Glutamatergic neuron (in vitro differentiated cells): ENCODE measurements at regions not wholly inside any gene's neighbourhood (a gene's known extent, or its start where the extent isn't known, plus 50 kb on each side); places are given as distances from the start of the nearest gene placed in this dataset.

Source experiments
- DNase-seq: peaks from one replicate; pipeline ENCODE4 v3.0.0; 2022
- H3K27ac Mint-ChIP-seq: one replicate; pipeline ENCODE4 v1.8.0; 2020; ENCODE audit warnings: mild to moderate bottlenecking, mixed read lengths, inconsistent platforms; ENCODE audit not compliant: unreplicated experiment
- H3K27me3 Mint-ChIP-seq: one replicate; pipeline ENCODE4 v1.8.0; 2020; ENCODE audit warnings: mild to moderate bottlenecking, moderate library complexity, mixed read lengths, inconsistent platforms; ENCODE audit not compliant: unreplicated experiment
- H3K36me3 Mint-ChIP-seq: one replicate; pipeline ENCODE4 v1.8.0; 2020; ENCODE audit warnings: mild to moderate bottlenecking, mixed read lengths, inconsistent platforms; ENCODE audit not compliant: unreplicated experiment
- H3K4me1 Mint-ChIP-seq: one replicate; pipeline ENCODE4 v1.8.0; 2020; ENCODE audit warnings: mild to moderate bottlenecking, low read depth, mixed read lengths, inconsistent platforms; ENCODE audit not compliant: unreplicated experiment
- H3K4me3 Mint-ChIP-seq: one replicate; pipeline ENCODE4 v1.8.0; 2020; ENCODE audit warnings: mild to moderate bottlenecking, mixed read lengths, inconsistent platforms; ENCODE audit not compliant: unreplicated experiment
- H3K9me3 Mint-ChIP-seq: one replicate; pipeline ENCODE4 v1.8.0; 2020; ENCODE audit warnings: mild to moderate bottlenecking, moderate library complexity, mixed read lengths, inconsistent platforms; ENCODE audit not compliant: unreplicated experiment
- TF ChIP-seq, protein P1 (sequence below): fragments of 200-600 bp; sonication (generic); IDR thresholded peaks from one replicate; pipeline ENCODE4 v1.5.0; 2021; ENCODE audit not compliant: partially characterized antibody, unreplicated experiment

DNA sequence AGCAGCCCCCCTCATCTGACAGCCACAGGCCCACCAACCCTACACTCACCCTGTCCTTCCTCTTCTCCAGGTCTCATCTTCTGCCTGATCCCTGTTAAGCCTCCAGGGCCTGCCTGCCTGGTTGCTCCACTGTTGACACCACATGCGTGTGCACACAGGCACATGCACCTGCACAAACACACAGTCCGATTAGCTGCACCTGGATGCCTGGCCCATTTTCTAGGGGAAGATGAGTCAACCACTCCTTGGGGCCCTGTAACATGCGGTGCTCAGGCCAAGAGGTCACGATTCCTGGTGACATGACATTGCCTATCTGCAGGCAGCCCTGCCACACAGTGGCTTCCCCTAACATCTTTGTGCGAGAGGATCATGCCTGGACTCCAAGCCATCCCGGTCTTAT, 498.4 kb downstream of the BCOR start:
- peaks cover 1% of the 10 kb centered on the region for H3K9me3 Mint-ChIP-seq
- DNase-seq = no peak
- TF ChIP-seq, protein P1, sequence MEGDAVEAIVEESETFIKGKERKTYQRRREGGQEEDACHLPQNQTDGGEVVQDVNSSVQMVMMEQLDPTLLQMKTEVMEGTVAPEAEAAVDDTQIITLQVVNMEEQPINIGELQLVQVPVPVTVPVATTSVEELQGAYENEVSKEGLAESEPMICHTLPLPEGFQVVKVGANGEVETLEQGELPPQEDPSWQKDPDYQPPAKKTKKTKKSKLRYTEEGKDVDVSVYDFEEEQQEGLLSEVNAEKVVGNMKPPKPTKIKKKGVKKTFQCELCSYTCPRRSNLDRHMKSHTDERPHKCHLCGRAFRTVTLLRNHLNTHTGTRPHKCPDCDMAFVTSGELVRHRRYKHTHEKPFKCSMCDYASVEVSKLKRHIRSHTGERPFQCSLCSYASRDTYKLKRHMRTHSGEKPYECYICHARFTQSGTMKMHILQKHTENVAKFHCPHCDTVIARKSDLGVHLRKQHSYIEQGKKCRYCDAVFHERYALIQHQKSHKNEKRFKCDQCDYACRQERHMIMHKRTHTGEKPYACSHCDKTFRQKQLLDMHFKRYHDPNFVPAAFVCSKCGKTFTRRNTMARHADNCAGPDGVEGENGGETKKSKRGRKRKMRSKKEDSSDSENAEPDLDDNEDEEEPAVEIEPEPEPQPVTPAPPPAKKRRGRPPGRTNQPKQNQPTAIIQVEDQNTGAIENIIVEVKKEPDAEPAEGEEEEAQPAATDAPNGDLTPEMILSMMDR = no peak
- H3K36me3 Mint-ChIP-seq = no peaks in the 10 kb centered on the region
- H3K4me1 Mint-ChIP-seq = peaks cover 13% of the 10 kb centered on the region
- H3K4me3 Mint-ChIP-seq = no peak overlapping the region
- peaks cover 3% of the 10 kb centered on the region for H3K27me3 Mint-ChIP-seq
- no peak overlapping the region for H3K27ac Mint-ChIP-seq

DNA sequence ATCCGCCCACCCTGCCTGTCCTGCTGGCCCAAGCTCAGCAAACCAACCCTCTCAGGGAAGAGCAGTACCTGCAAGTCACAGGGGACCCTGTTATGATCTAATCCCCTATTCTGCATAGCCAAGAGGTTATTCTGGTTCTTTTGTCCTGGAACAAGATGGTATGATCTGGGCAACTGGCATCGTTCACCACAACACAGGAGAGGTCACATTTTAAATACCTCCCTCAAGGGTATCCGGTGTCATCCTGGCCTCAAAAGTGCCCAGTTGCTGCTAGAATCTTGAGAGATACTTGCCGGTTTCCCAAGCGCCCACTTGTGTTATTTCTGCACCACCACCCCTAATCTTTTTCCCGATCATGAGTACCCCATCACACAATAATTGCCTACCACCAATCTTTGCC, 497.5 kb downstream of the BCOR start:
- no peak for DNase-seq
- H3K9me3 Mint-ChIP-seq = peaks cover 3% of the 10 kb centered on the region

DNA sequence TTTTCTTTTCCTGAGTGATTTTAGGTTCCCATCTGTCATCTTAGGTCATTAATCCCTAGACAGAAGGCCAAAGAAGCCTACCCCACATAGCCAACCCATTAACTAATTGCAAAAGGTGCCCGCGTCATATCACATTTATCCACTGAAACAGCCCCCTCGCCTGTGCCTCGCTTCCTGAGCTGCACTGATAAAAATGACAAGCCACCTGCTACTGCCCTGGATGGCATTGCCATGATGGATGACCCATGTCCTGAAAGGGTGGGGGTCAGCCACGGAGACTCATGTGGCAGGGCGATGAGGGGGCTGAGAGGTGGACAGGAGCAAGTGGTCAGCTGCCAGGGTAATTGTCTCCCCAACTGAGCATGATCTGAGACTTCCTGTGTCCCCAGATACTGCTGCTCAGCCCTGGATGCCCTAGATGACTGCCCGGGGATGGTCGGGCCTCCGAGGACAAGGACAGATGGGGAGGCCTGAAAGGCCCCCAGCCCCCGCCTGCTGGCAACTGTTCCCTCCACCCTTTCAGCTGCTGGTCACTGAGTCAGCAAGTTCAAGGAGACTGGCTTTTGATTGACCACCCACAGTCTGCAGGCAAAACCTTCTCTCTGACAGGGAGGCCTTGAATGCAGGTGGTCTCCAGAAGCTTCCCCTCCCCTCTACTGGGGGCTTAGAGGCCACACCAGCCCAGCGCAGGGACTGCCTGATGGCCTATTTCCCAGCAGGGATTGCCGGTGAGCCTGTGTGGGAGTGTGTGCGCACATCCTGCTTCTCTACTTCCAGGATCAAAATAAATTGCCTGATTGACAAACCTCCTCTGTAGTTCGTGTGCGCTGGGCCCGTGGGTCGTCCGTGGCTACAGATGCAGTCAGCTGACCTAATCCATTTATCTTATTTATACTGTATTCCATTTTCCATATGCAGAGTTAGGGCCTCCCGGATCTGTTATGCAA, 496.3 kb downstream of the BCOR start:
- Mint-ChIP-seq H3K9me3 (peaks cover 3% of the 10 kb centered on the region), H3K27me3 (peaks cover 3% of the 10 kb centered on the region), H3K4me1 (peaks cover 13% of the 10 kb centered on the region), H3K4me3 (peak overlapping the region; percentile 5), H3K36me3 (no peaks in the 10 kb centered on the region), H3K27ac (peak overlapping the region; percentile 62)
- DNase-seq = peak; percentile 33
- TF ChIP-seq, protein P1 = no peak

More for the DNA sequence above, 497.5 kb downstream of the BCOR start:
- Mint-ChIP-seq H3K27me3 (peaks cover 3% of the 10 kb centered on the region), H3K4me1 (peaks cover 13% of the 10 kb centered on the region), H3K36me3 (no peaks in the 10 kb centered on the region), H3K4me3 (no peak overlapping the region), H3K27ac (no peak overlapping the region)
- TF ChIP-seq, protein P1 = no peak

DNA sequence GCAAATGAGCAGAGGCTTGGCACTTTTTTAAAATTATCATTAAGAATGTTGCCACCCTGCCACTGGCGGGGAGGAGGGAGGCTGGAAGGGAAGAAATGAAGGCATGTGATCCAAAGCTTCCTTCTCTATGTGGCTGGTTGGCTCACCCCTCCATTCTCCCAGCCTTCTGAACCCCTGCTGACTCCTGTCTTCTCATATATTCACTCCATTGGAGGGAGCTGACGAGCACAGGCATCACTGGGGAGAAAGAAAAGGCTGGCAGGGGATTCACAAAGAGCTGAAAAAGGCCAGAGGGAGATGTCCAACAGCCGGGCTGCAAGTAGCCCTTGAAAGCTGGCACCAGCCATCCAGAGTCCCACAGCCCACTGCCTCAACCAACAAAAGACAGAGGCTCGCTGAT, 495.6 kb downstream of the BCOR start:
- Mint-ChIP-seq H3K4me3 (peak overlapping the region; percentile 5), H3K4me1 (peaks cover 13% of the 10 kb centered on the region), H3K27me3 (peaks cover 3% of the 10 kb centered on the region), H3K27ac (peak overlapping the region; percentile 38), H3K9me3 (peaks cover 3% of the 10 kb centered on the region), H3K36me3 (no peaks in the 10 kb centered on the region)
- TF ChIP-seq, protein P1 = no peak
- no peak for DNase-seq

DNA sequence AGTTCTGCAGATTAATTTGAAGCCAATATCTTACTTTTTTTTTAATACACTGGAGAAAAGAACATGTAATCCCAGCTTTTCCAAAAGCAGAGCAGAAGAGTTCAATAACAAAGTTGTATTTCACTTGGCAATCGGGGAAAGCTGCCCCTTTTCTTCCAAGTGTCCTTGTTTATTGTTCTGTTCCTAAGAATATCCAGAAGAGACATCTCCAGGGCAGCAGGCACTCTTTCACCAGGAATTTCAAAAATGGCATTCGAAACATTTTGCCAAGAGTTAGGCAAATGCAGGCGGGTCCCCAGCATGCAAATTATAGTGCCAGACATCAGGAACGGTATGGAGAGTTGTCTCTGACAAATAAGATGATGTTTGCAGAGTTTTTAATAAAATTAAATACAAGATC, 494.5 kb downstream of the BCOR start:
- Mint-ChIP-seq H3K4me3 (no peak overlapping the region), H3K36me3 (no peaks in the 10 kb centered on the region), H3K27me3 (peaks cover 3% of the 10 kb centered on the region), H3K9me3 (peaks cover 3% of the 10 kb centered on the region), H3K27ac (no peak overlapping the region), H3K4me1 (peaks cover 13% of the 10 kb centered on the region)
- TF ChIP-seq, protein P1 = no peak
- no peak for DNase-seq
